H1 (cell line): ENCODE measurements at regions not wholly inside any gene's neighbourhood (a gene's known extent, or its start where the extent isn't known, plus 50 kb on each side); places are given as distances from the start of the nearest gene placed in this dataset.

Source experiments
- CTCF ChIA-PET: fragments of 300-600 bp; sonication (Branson Sonifier 250); formaldehyde crosslinking; loops from one replicate; lab custom pipeline; 2021; ENCODE audit not compliant: partially characterized antibody; lab: Charles Lee
- POLR2A ChIA-PET: fragments of 300-600 bp; sonication (Branson Sonifier 250); formaldehyde crosslinking; loops from one replicate; lab custom pipeline; 2021; ENCODE audit warnings: inconsistent platforms; ENCODE audit not compliant: partially characterized antibody; lab: Charles Lee
- DNase-seq, 2 experiments: peaks; one replicate each; pipeline versions ENCODE4 v3.0.0 to v3.0.0-alpha.2; 2010 to 2022; ENCODE audit warnings: low spot score in 2 of 2, low read depth in 1 of 2, mixed read lengths in 1 of 2
- FAIRE-seq: peaks from 2 replicates; lab custom pipeline; 2011; peaks lifted over from hg19 to GRCh38; lab: Jason Lieb, UNC
- H2AFZ ChIP-seq: 2 replicates; pipeline ENCODE4 v1.8.1; 2012; ENCODE audit warnings: low read length, inconsistent platforms
- H2AK5ac ChIP-seq: 2 replicates; pipeline ENCODE4 v1.6.1; 2013; ENCODE audit warnings: low read depth, low read length
- H2BK120ac ChIP-seq: replicated peaks from 2 replicates; pipeline ENCODE3; 2013; ENCODE audit warnings: low read depth, low read length, inconsistent platforms
- H2BK12ac ChIP-seq: 2 replicates; pipeline ENCODE4 v1.6.1; 2013; ENCODE audit warnings: low read depth, low read length
- H2BK15ac ChIP-seq: 2 replicates; pipeline ENCODE4 v1.6.1; 2013; ENCODE audit warnings: low read length
- H2BK20ac ChIP-seq: 2 replicates; pipeline ENCODE4 v1.6.1; 2013; ENCODE audit warnings: low read length
- H2BK5ac ChIP-seq: 2 replicates; pipeline ENCODE4 v1.6.1; 2013; ENCODE audit warnings: low read depth, low read length
- H3K14ac ChIP-seq: 2 replicates; pipeline ENCODE4 v1.6.1; 2013; ENCODE audit warnings: inconsistent platforms; ENCODE audit not compliant: insufficient read length
- H3K18ac ChIP-seq: 2 replicates; pipeline ENCODE4 v1.6.1; 2013; ENCODE audit warnings: low read length; ENCODE audit errors: extremely low read depth
- H3K23ac ChIP-seq: 2 replicates; pipeline ENCODE4 v1.6.1; 2013; ENCODE audit warnings: inconsistent platforms; ENCODE audit not compliant: insufficient read length
- H3K23me2 ChIP-seq: 2 replicates; pipeline ENCODE4 v1.6.1; 2013; ENCODE audit warnings: low read depth, low read length
- H3K27ac ChIP-seq: 2 replicates; pipeline ENCODE4 v1.6.1; 2011; ENCODE audit warnings: low read depth, low read length, inconsistent platforms
- H3K27me3 ChIP-seq, 4 experiments: replicated peaks in 1 of 4; 1 replicate in 1 of 4; 2 replicates in 3 of 4; pipeline versions ENCODE4 v1.6.1 to v1.8.1; 2011 to 2013; ENCODE audit warnings: low read length in 3 of 4, mild to moderate bottlenecking in 3 of 4, inconsistent platforms in 2 of 4, mixed read lengths in 2 of 4, moderate library complexity in 1 of 4; ENCODE audit not compliant: control insufficient read depth in 3 of 4, insufficient read depth in 3 of 4; ENCODE audit errors: extremely low read depth in 1 of 4
- H3K36me3 ChIP-seq, 4 experiments: 2 replicates each; pipeline versions ENCODE4 v1.6.1 to v1.8.1; 2011 to 2013; ENCODE audit warnings: mild to moderate bottlenecking in 4 of 4, low read length in 3 of 4, moderate library complexity in 2 of 4, control low read depth in 1 of 4, inconsistent platforms in 1 of 4; ENCODE audit not compliant: insufficient read depth in 4 of 4, control insufficient read depth in 2 of 4
- H3K4ac ChIP-seq: replicated peaks from 2 replicates; pipeline ENCODE3; 2013; ENCODE audit warnings: low read length, low read depth, mixed read lengths, inconsistent platforms; ENCODE audit not compliant: insufficient read length
- H3K4me1 ChIP-seq, 4 experiments: replicated peaks in 1 of 4; 1 replicate in 1 of 4; 2 replicates in 3 of 4; pipeline versions ENCODE4 v1.6.1 to v1.8.1; 2011 to 2013; ENCODE audit warnings: low read length in 3 of 4, inconsistent platforms in 2 of 4, mixed read lengths in 1 of 4; ENCODE audit not compliant: insufficient read depth in 4 of 4, control insufficient read depth in 3 of 4
- H3K4me2 ChIP-seq, 2 experiments: 2 replicates each; pipeline versions ENCODE4 v1.6.1 to v1.8.1; 2011 to 2013; ENCODE audit warnings: low read depth in 2 of 2, low read length in 2 of 2, control low read depth in 1 of 2, inconsistent platforms in 1 of 2, mild to moderate bottlenecking in 1 of 2; ENCODE audit not compliant: insufficient read depth in 1 of 2
- H3K4me3 ChIP-seq, 4 experiments: fragments of 200-600, 300-600 bp in 1 of 4; sonication (generic), shearing (Covaris generic), sonication (Bioruptor Twin) in 1 of 4; 2 replicates each; pipeline versions ENCODE4 v1.5.1 to v1.8.1; 2011 to 2016; ENCODE audit warnings: low read length in 4 of 4, low read depth in 3 of 4, control low read depth in 2 of 4, inconsistent platforms in 2 of 4, mild to moderate bottlenecking in 2 of 4, mixed read lengths in 1 of 4, moderate library complexity in 1 of 4; ENCODE audit not compliant: insufficient read depth in 2 of 4; ENCODE audit errors: extremely low read depth in 1 of 4
- H3K56ac ChIP-seq: replicated peaks from 2 replicates; pipeline ENCODE3; 2013; ENCODE audit warnings: low read depth, mild to moderate bottlenecking, mixed read lengths, low read length, inconsistent platforms; ENCODE audit not compliant: insufficient read length
- H3K79me1 ChIP-seq: 2 replicates; pipeline ENCODE4 v1.6.1; 2013; ENCODE audit warnings: low read depth, low read length, control low read depth
- H3K79me2 ChIP-seq, 2 experiments: 2 replicates each; pipeline versions ENCODE4 v1.6.1 to v1.8.1; 2012 to 2013; ENCODE audit warnings: low read length in 2 of 2, mild to moderate bottlenecking in 2 of 2, inconsistent platforms in 1 of 2; ENCODE audit not compliant: insufficient read depth in 2 of 2, control insufficient read depth in 1 of 2
- H3K9ac ChIP-seq, 4 experiments: replicated peaks in 1 of 4; 1 replicate in 1 of 4; 2 replicates in 3 of 4; pipeline versions ENCODE4 v1.6.1 to v1.8.1; 2011 to 2013; ENCODE audit warnings: low read depth in 3 of 4, low read length in 3 of 4, control low read depth in 2 of 4, mild to moderate bottlenecking in 2 of 4, moderate library complexity in 2 of 4, inconsistent platforms in 1 of 4; ENCODE audit errors: extremely low read depth in 1 of 4
- H3K9me3 ChIP-seq, 2 experiments: 2 replicates each; pipeline versions ENCODE4 v1.6.1 to v1.8.1; 2012 to 2013; ENCODE audit warnings: mild to moderate bottlenecking in 2 of 2, moderate library complexity in 2 of 2, control low read depth in 1 of 2, inconsistent platforms in 1 of 2, low read depth in 1 of 2, low read length in 1 of 2, mixed read lengths in 1 of 2; ENCODE audit not compliant: insufficient read depth in 2 of 2
- H4K20me1 ChIP-seq, 2 experiments: replicated peaks in 1 of 2; 2 replicates each; pipeline versions ENCODE3 to v1.8.1; 2011 to 2013; ENCODE audit warnings: inconsistent platforms in 2 of 2, low read length in 2 of 2, mild to moderate bottlenecking in 1 of 2; ENCODE audit not compliant: insufficient read depth in 2 of 2, control insufficient read depth in 1 of 2
- H4K5ac ChIP-seq: 2 replicates; pipeline ENCODE4 v1.6.1; 2013; ENCODE audit warnings: low read length, low read depth, mixed read lengths, inconsistent platforms; ENCODE audit not compliant: insufficient read length
- H4K8ac ChIP-seq: 2 replicates; pipeline ENCODE4 v1.8.0; 2013; ENCODE audit warnings: mild to moderate bottlenecking, moderate library complexity, low read length, inconsistent platforms; ENCODE audit not compliant: insufficient read depth; ENCODE audit errors: extremely low read depth
- H4K91ac ChIP-seq: replicated peaks from 2 replicates; pipeline ENCODE3; 2013; ENCODE audit warnings: low read length, mixed read lengths, inconsistent platforms; ENCODE audit not compliant: insufficient read length
- BACH1 ChIP-seq: IDR thresholded peaks from 2 replicates; pipeline ENCODE4 v1.6.1; 2012; ENCODE audit warnings: low read length, improper control_type of control experiment
- CREB1 ChIP-seq: IDR thresholded peaks from 2 replicates; pipeline ENCODE4 v1.6.1; 2012; ENCODE audit warnings: inconsistent platforms
- CTCF ChIP-seq, 3 experiments: IDR thresholded peaks; 1 replicate in 2 of 3; 2 replicates in 1 of 3; pipeline versions ENCODE4 v1.5.1 to v1.6.1; 2011; ENCODE audit warnings: low read length in 3 of 3, mild to moderate bottlenecking in 3 of 3, inconsistent platforms in 2 of 3, low read depth in 1 of 3, moderate library complexity in 1 of 3; ENCODE audit not compliant: insufficient read depth in 1 of 3; ENCODE audit errors: control extremely low read depth in 1 of 3
- HDAC2 ChIP-seq, 2 experiments: fragments of 300-600 bp in 1 of 2; sonication (generic) in 1 of 2; IDR thresholded peaks; 2 replicates each; pipeline ENCODE4 v1.6.1; 2011 to 2012; ENCODE audit warnings: low read depth in 2 of 2, low read length in 2 of 2, mild to moderate bottlenecking in 2 of 2, moderate library complexity in 2 of 2, borderline replicate concordance in 1 of 2, inconsistent platforms in 1 of 2
- HDAC6 ChIP-seq: IDR thresholded peaks from one replicate; pipeline ENCODE4 v1.7.1; 2012; ENCODE audit warnings: low read depth, mild to moderate bottlenecking, inconsistent platforms, low read length, moderate library complexity
- RBBP5 ChIP-seq: IDR thresholded peaks from 2 replicates; pipeline ENCODE4 v1.7.1; 2012; ENCODE audit warnings: low read depth, mild to moderate bottlenecking, inconsistent platforms, low read length, moderate library complexity, borderline replicate concordance
- TAF7 ChIP-seq: optimal IDR thresholded peaks from 2 replicates; pipeline ENCODE3; 2011; ENCODE audit warnings: low read depth, mild to moderate bottlenecking, inconsistent platforms, low read length, moderate library complexity, borderline replicate concordance
- TBP ChIP-seq: IDR thresholded peaks from 2 replicates; pipeline ENCODE4 v1.6.1; 2011; ENCODE audit warnings: low read depth, low read length, improper control_type of control experiment
- WGBS, 2 experiments: shearing (Covaris generic) in 1 of 2; methylation state at CpG; one replicate each; pipeline versions ENCODE4 v1.1.6 to v1.1.7; 2013 to 2015; ENCODE audit warnings: low lambda C conversion rate in 2 of 2, mixed read lengths in 2 of 2, inconsistent platforms in 1 of 2, low coverage in 1 of 2, missing lambda C conversion rate in 1 of 2; ENCODE audit not compliant: insufficient replicate concordance in 2 of 2, insufficient coverage in 1 of 2, insufficient read length in 1 of 2; ENCODE audit errors: extremely low coverage in 1 of 2, missing lambda C conversion rate in 1 of 2; 5-methylcytosine and 5-hydroxymethylcytosine counted together

- H2BK5ac ChIP-seq = no peak overlapping the region
- no peak overlapping the region for H3K4ac ChIP-seq
- TF ChIP-seq TBP (no peak), HDAC2 (IDR thresholded peaks at IDR 0.05; ENCODE audit: borderline replicate concordance in 1 of 2, low read depth in 2 of 2, low read length in 2 of 2) (no peak), HDAC6 (no peak), CREB1 (no peak), BACH1 (no peak), CTCF (IDR thresholded peaks at IDR 0.05; ENCODE audit: control extremely low read depth in 1 of 3, insufficient read depth in 1 of 3, low read depth in 1 of 3, low read length in 3 of 3) (no peak), TAF7 (no peak), RBBP5 (no peak)
- TF ChIP-seq, all 59 proteins: peak for 0
- Histone ChIP-seq H3K27me3 (no peaks in the 10 kb centered on the region), H3K9me3 (no peaks in the 10 kb centered on the region), H4K5ac (no peak overlapping the region), H2BK12ac (no peak overlapping the region), H3K23me2 (no peaks in the 10 kb centered on the region), H3K79me1 (no peaks in the 10 kb centered on the region), H3K56ac (no peak overlapping the region), H3K4me3 (no peak overlapping the region), H3K4me2 (no peak overlapping the region), H2BK15ac (no peak overlapping the region), H3K27ac (no peak overlapping the region), H3K36me3 (no peaks in the 10 kb centered on the region), H3K79me2 (no peaks in the 10 kb centered on the region), H3K9ac (no peak overlapping the region), H2AFZ (0 out of 2 replicates have a peak overlapping the region, but pooled peaks have one; percentile 21), H4K8ac (no peak overlapping the region), H4K91ac (no peak overlapping the region), H3K14ac (no peak overlapping the region), H3K4me1 (peaks cover 0 to 2% (median 0%) of the 10 kb centered on the region in 4 experiments; a peak in 1 of 7 replicates), H3K18ac (no peak overlapping the region), H3K23ac (no peak overlapping the region), H2BK120ac (peak overlapping the region; percentile 33), H2AK5ac (no peak overlapping the region), H4K20me1 (no peaks in the 10 kb centered on the region), H2BK20ac (no peak overlapping the region)
- FAIRE-seq (no peak), DNase-seq (no peak)
- 96% methylated on average over 3 of the region's 3 CpGs; no CpG with 5 or more reads in 1 of the 2 experiments for WGBS, 2 experiments
- CTCF ChIA-PET = interaction anchor here (1.0 kb wide), 1 partner anchor 138 kb away, joined by 3 read pairs; no protein-coding TSS in a partner anchor
- POLR2A ChIA-PET = no interaction called here
Measured at GRCh38 chr18:65587491-65587890, 163.3 kb upstream of the CDH7 start.
